ENCODE measurements at regions not wholly inside any gene's neighbourhood (a gene's known extent, or its start where the extent isn't known, plus 50 kb on each side); places are given as distances from the start of the nearest gene placed in this dataset.

DNA sequence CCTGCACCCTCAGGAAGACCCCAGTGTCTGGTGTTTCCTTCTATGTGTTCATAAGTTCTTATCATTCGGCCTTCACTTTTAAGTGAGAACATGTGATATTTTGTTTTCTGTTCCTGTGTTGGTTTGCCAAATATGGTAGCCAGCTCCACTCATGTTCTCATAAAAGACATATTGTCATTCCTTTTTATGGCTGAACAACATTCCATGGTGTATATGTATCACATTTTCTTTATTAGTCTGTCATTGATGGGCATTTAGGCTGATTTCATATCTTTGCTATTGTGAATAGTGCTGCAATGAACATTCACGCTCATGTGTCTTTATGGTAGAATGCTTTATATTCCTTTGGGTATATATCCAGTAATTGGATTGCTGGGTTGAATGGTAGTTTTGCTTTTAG is 645.1 kb downstream of the SLC16A7 start:
- WGBS (ENCODE audit: extremely low coverage, insufficient coverage, insufficient read length), result no CpG with 5 or more reads among the region's 2 CpGs
- no peak overlapping the region for H3K14ac ChIP-seq (ENCODE audit: low read length)
- H3K79me1 ChIP-seq (ENCODE audit: low read length), result no peaks in the 10 kb centered on the region

DNA sequence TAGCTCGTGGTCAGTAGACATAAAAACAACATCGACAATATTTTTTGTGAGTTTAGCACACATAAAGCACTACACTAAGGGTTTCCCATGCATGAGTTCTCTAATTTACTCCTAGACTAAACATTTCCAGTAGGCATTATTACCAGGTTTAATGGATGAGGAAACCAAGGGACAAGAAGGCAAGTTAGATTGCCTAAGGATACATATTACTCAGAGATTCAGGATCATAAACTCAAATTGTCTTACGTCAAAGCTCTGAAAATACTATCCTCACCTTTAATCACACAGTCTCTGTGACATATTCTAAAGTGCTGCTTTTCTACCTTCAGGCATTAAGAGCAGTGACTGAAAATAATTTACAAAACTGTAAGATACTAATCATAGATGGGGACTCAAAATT is 655.3 kb downstream of the SLC16A7 start:
- Histone ChIP-seq H3K79me2 (ENCODE audit: control insufficient read depth, insufficient read depth, low read length, poor library complexity) (no peaks in the 10 kb centered on the region), H3K4ac (ENCODE audit: low read depth, low read length) (no peak overlapping the region), H3K79me1 (ENCODE audit: low read length) (no peaks in the 10 kb centered on the region), H3K23ac (ENCODE audit: low read length) (no peak overlapping the region), H3K14ac (ENCODE audit: low read length) (no peak overlapping the region), H2BK5ac (ENCODE audit: low read depth, low read length, poor library complexity) (no peak overlapping the region), H3K4me3 (ENCODE audit: low read depth, low read length) (no peak overlapping the region), H3K9ac (ENCODE audit: low read length) (no peak overlapping the region), H3K18ac (ENCODE audit: low read length) (no peak overlapping the region), H3K4me2 (ENCODE audit: low read length) (no peak overlapping the region), H3K4me1 (ENCODE audit: control insufficient read depth in 1 of 2, insufficient read depth in 2 of 2, low read length in 2 of 2) (no peaks in the 10 kb centered on the region), H2BK120ac (ENCODE audit: insufficient read depth, low read length, poor library complexity) (no peak overlapping the region), H3K9me3 (ENCODE audit: insufficient read depth, low read depth, low read length) (no peaks in the 10 kb centered on the region), H2BK12ac (ENCODE audit: low read length) (no peak overlapping the region), H4K12ac (ENCODE audit: low read depth, low read length) (no peak overlapping the region), H2AK5ac (ENCODE audit: low read length) (no peak overlapping the region), H4K91ac (ENCODE audit: low read depth, low read length) (no peak overlapping the region), H3K36me3 (ENCODE audit: control insufficient read depth in 1 of 2, insufficient read depth in 2 of 2, low read length in 2 of 2) (no peaks in the 10 kb centered on the region), H3K27ac (ENCODE audit: low read depth, low read length) (no peak overlapping the region), H3K27me3 (ENCODE audit: insufficient read depth, low read length) (no peaks in the 10 kb centered on the region), H2AFZ (ENCODE audit: insufficient read depth, low read length, poor library complexity) (no peak overlapping the region), H4K8ac (ENCODE audit: low read depth, low read length) (no peak overlapping the region)
- no CpG with 5 or more reads among the region's 3 CpGs for WGBS (ENCODE audit: extremely low coverage, insufficient coverage, insufficient read length)
- DNase-seq, result no peak

More for the DNA sequence above, 645.1 kb downstream of the SLC16A7 start:
- no peaks in the 10 kb centered on the region for H3K4me1 ChIP-seq (ENCODE audit: control insufficient read depth in 1 of 2, insufficient read depth in 2 of 2, low read length in 2 of 2)
- H3K9ac ChIP-seq (ENCODE audit: low read length), result no peak overlapping the region
- no peaks in the 10 kb centered on the region for H3K79me2 ChIP-seq (ENCODE audit: control insufficient read depth, insufficient read depth, low read length, poor library complexity)
- H2BK12ac ChIP-seq (ENCODE audit: low read length), result no peak overlapping the region
- no peak overlapping the region for H4K91ac ChIP-seq (ENCODE audit: low read depth, low read length)
- H2BK5ac ChIP-seq (ENCODE audit: low read depth, low read length, poor library complexity), result no peak overlapping the region
- no peaks in the 10 kb centered on the region for H3K9me3 ChIP-seq (ENCODE audit: insufficient read depth, low read depth, low read length)
- no peak overlapping the region for H2AK5ac ChIP-seq (ENCODE audit: low read length)
- no peak overlapping the region for H3K27ac ChIP-seq (ENCODE audit: low read depth, low read length)
- H3K23ac ChIP-seq (ENCODE audit: low read length), result no peak overlapping the region
- H3K4me2 ChIP-seq (ENCODE audit: low read length), result no peak overlapping the region
- no peak overlapping the region for H3K4me3 ChIP-seq (ENCODE audit: low read depth, low read length)
- no peaks in the 10 kb centered on the region for H3K36me3 ChIP-seq (ENCODE audit: control insufficient read depth in 1 of 2, insufficient read depth in 2 of 2, low read length in 2 of 2)
- no peak for DNase-seq
- H2BK120ac ChIP-seq (ENCODE audit: insufficient read depth, low read length, poor library complexity), result no peak overlapping the region
- no peak overlapping the region for H4K8ac ChIP-seq (ENCODE audit: low read depth, low read length)
- H3K27me3 ChIP-seq (ENCODE audit: insufficient read depth, low read length), result no peaks in the 10 kb centered on the region
- H3K4ac ChIP-seq (ENCODE audit: low read depth, low read length), result no peak overlapping the region
- H3K18ac ChIP-seq (ENCODE audit: low read length), result no peak overlapping the region
- no peak overlapping the region for H4K12ac ChIP-seq (ENCODE audit: low read depth, low read length)
- H2AFZ ChIP-seq (ENCODE audit: insufficient read depth, low read length, poor library complexity), result no peak overlapping the region

DNA sequence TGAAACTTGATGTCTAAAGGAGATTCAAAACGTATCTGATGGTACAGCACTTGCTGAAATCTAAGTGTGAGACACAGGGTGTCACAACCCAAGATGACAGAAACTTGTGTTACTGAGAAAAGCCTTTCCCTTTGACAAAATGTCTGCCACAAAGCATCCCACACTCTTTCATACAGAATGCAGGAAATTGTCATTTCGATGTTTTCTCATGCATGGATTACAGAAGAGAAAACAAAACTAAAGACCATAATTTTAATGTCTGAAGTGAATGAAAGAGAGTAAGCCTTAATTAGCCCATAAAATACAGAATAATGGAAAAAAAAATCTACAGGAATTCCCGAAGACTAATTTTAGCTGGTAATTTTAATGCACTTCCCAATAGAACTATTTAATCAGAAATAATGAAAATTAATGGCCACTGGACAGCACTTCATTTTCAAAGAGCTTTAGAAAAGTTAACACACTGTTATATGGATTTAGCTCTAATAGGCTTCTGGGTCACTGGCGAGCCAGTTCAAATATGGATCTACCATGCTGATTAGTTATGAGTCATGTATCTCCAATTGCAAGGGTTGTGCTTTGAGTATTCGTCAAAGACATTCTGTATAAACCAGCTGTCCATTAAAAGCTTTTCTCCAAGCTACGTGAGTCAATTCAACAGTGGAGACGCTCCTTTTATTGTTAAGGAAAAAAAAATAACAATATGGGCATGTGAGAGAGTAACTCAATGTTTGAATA is 656.7 kb downstream of the SLC16A7 start:
- H2BK12ac ChIP-seq (ENCODE audit: low read length), result no peak overlapping the region
- H2AFZ ChIP-seq (ENCODE audit: insufficient read depth, low read length, poor library complexity), result no peak overlapping the region
- no peak overlapping the region for H4K91ac ChIP-seq (ENCODE audit: low read depth, low read length)
- no peak overlapping the region for H2BK5ac ChIP-seq (ENCODE audit: low read depth, low read length, poor library complexity)
- no peaks in the 10 kb centered on the region for H3K36me3 ChIP-seq (ENCODE audit: control insufficient read depth in 1 of 2, insufficient read depth in 2 of 2, low read length in 2 of 2)
- H3K27me3 ChIP-seq (ENCODE audit: insufficient read depth, low read length), result no peaks in the 10 kb centered on the region
- H3K14ac ChIP-seq (ENCODE audit: low read length), result no peak overlapping the region
- no peak overlapping the region for H3K9ac ChIP-seq (ENCODE audit: low read length)
- no peak overlapping the region for H3K23ac ChIP-seq (ENCODE audit: low read length)
- no CpG with 5 or more reads among the region's 7 CpGs for WGBS (ENCODE audit: extremely low coverage, insufficient coverage, insufficient read length)
- H3K4me1 ChIP-seq (ENCODE audit: control insufficient read depth in 1 of 2, insufficient read depth in 2 of 2, low read length in 2 of 2), result no peaks in the 10 kb centered on the region
- H3K79me1 ChIP-seq (ENCODE audit: low read length), result no peaks in the 10 kb centered on the region
- H4K8ac ChIP-seq (ENCODE audit: low read depth, low read length), result no peak overlapping the region
- H3K79me2 ChIP-seq (ENCODE audit: control insufficient read depth, insufficient read depth, low read length, poor library complexity), result no peaks in the 10 kb centered on the region
- no peak overlapping the region for H3K18ac ChIP-seq (ENCODE audit: low read length)
- no peak overlapping the region for H3K4me2 ChIP-seq (ENCODE audit: low read length)
- H3K9me3 ChIP-seq (ENCODE audit: insufficient read depth, low read depth, low read length), result no peaks in the 10 kb centered on the region
- H3K4ac ChIP-seq (ENCODE audit: low read depth, low read length), result no peak overlapping the region
- H3K4me3 ChIP-seq (ENCODE audit: low read depth, low read length), result no peak overlapping the region
- H3K27ac ChIP-seq (ENCODE audit: low read depth, low read length), result no peak overlapping the region
- no peak for DNase-seq
- no peak overlapping the region for H2BK120ac ChIP-seq (ENCODE audit: insufficient read depth, low read length, poor library complexity)
- no peak overlapping the region for H4K12ac ChIP-seq (ENCODE audit: low read depth, low read length)
- no peak overlapping the region for H2AK5ac ChIP-seq (ENCODE audit: low read length)

DNA sequence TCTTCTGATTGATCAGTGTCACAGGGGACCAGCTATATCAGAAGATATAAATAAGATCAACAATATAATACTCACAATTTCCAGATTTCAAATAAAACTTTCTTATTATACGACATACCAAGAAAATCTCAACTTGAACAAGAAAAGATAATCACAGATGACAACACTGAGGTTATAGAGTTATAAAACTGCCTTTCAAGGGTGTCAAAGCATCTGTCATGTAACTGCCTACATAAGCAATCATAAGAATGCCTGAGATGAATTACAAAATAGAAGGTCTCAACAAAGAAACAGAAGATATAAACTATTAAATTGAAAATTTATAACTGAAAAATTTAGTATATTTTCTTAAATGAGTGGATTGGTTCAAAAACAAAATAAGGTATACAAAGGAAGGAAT is 659.2 kb downstream of the SLC16A7 start:
- H3K14ac ChIP-seq (ENCODE audit: low read length), result no peak overlapping the region
- DNase-seq, result no peak
- H3K18ac ChIP-seq (ENCODE audit: low read length), result no peak overlapping the region
- H3K23ac ChIP-seq (ENCODE audit: low read length), result no peak overlapping the region
- H4K12ac ChIP-seq (ENCODE audit: low read depth, low read length), result no peak overlapping the region
- H3K79me1 ChIP-seq (ENCODE audit: low read length), result no peaks in the 10 kb centered on the region
- no CpG with 5 or more reads among the region's 1 CpG for WGBS (ENCODE audit: extremely low coverage, insufficient coverage, insufficient read length)
- no peaks in the 10 kb centered on the region for H3K27me3 ChIP-seq (ENCODE audit: insufficient read depth, low read length)
- no peaks in the 10 kb centered on the region for H3K4me1 ChIP-seq (ENCODE audit: control insufficient read depth in 1 of 2, insufficient read depth in 2 of 2, low read length in 2 of 2)
- H2BK5ac ChIP-seq (ENCODE audit: low read depth, low read length, poor library complexity), result no peak overlapping the region
- no peak overlapping the region for H3K4me2 ChIP-seq (ENCODE audit: low read length)
- H3K9me3 ChIP-seq (ENCODE audit: insufficient read depth, low read depth, low read length), result no peaks in the 10 kb centered on the region
- H3K27ac ChIP-seq (ENCODE audit: low read depth, low read length), result no peak overlapping the region
- no peak overlapping the region for H4K91ac ChIP-seq (ENCODE audit: low read depth, low read length)
- H2AK5ac ChIP-seq (ENCODE audit: low read length), result no peak overlapping the region
- H4K8ac ChIP-seq (ENCODE audit: low read depth, low read length), result no peak overlapping the region
- no peaks in the 10 kb centered on the region for H3K79me2 ChIP-seq (ENCODE audit: control insufficient read depth, insufficient read depth, low read length, poor library complexity)
- no peak overlapping the region for H3K9ac ChIP-seq (ENCODE audit: low read length)
- H2BK12ac ChIP-seq (ENCODE audit: low read length), result no peak overlapping the region
- H3K36me3 ChIP-seq (ENCODE audit: control insufficient read depth in 1 of 2, insufficient read depth in 2 of 2, low read length in 2 of 2), result no peaks in the 10 kb centered on the region
- H2AFZ ChIP-seq (ENCODE audit: insufficient read depth, low read length, poor library complexity), result no peak overlapping the region
- no peak overlapping the region for H2BK120ac ChIP-seq (ENCODE audit: insufficient read depth, low read length, poor library complexity)
- no peak overlapping the region for H3K4me3 ChIP-seq (ENCODE audit: low read depth, low read length)
- H3K4ac ChIP-seq (ENCODE audit: low read depth, low read length), result no peak overlapping the region

Data from trophoblast cell (in vitro differentiated cells and primary cell).